ENCODE measurements at regions not wholly inside any gene's neighbourhood (a gene's known extent, or its start where the extent isn't known, plus 50 kb on each side); places are given as distances from the start of the nearest gene placed in this dataset.

DNA sequence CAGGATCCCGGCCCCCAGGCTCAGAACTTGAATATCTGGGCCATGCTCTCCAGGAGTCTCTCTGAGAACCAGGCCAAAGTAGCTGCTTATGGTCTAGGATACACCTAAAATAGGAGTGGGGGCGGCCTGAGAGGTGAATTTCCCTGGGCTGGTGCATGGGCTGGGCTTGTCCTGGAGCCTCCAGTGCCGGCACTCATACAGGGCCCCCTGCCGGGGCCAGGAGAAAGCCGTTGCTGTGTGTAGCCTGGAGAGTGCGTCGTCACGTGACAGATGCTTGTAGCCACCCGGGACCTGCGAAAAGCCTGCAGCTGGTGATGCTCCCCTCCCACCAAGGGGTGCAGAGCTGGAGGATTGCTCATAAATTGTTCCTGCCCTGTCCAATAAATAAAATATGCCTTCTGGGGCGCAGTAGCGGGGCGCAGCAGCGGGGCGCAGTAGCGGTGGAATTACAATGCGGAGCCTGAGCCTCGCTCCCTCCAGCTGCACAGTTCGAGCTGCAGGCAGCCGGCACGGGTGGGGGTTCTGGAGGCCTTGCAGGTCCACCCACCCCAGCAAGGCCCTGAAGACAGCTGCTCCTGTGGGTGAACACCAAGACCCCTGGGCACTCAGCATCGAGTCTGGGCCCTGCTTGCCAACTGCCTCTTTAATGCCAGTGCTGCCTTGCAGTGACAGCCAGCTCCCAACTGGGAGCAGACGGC lies 289.9 kb downstream of the NDUFA10 start:
- no peak for TF ChIP-seq SIN3A (IDR thresholded peaks at IDR 0.05; ENCODE audit: borderline replicate concordance, insufficient read depth, low read length)
- TF ChIP-seq TAF1 (IDR thresholded peaks at IDR 0.05; ENCODE audit: borderline replicate concordance, insufficient read depth, low read length): no peak
- TF ChIP-seq POLR2AphosphoS5 (IDR thresholded peaks at IDR 0.05; ENCODE audit: low read depth, low read length): no peak
- TF ChIP-seq REST (IDR thresholded peaks at IDR 0.05; ENCODE audit: insufficient read depth in 1 of 2, low read depth in 2 of 2, low read length in 2 of 2): no peak
- TF ChIP-seq FOXP2 (optimal IDR thresholded peaks at IDR 0.05; ENCODE audit: borderline replicate concordance, extremely low read depth, extremely low read length, insufficient read depth): no peak

DNA sequence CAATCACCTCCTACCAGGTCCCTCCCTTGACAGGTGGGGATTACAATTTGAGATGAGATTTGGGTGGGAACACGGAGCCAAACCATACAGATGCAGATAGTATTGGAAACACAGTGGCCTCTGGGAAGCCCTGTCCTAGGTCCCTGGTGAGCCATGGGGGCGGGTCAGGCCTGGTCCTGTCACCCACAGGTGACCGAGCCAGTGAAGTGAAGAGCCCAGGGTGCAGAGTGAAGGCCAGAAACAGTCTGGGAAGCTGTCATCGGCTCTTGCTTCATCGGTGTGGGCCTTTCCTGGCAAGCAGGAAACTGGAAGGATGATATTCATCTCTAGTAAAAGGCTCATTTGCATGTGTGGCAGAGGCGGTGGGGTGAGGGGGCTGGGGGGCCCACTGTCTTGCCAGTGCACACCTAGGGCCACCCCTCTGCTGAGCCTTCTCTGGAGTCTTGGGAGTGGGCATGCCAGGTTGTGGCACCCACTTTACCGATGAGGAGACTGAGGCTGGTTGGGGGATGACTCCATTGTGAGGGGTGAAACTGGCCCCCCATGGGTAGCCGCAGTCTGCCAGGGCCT lies 290.6 kb downstream of the NDUFA10 start:
- TF ChIP-seq SIN3A (IDR thresholded peaks at IDR 0.05; ENCODE audit: borderline replicate concordance, insufficient read depth, low read length) (no peak), FOXP2 (optimal IDR thresholded peaks at IDR 0.05; ENCODE audit: borderline replicate concordance, extremely low read depth, extremely low read length, insufficient read depth) (no peak), POLR2AphosphoS5 (IDR thresholded peaks at IDR 0.05; ENCODE audit: low read depth, low read length) (no peak), TAF1 (IDR thresholded peaks at IDR 0.05; ENCODE audit: borderline replicate concordance, insufficient read depth, low read length) (no peak), REST (IDR thresholded peaks at IDR 0.05; ENCODE audit: insufficient read depth in 1 of 2, low read depth in 2 of 2, low read length in 2 of 2) (no peak)

GRCh38 chr2:239732666-239733010 lies 292.5 kb downstream of the NDUFA10 start:
- TF ChIP-seq POLR2AphosphoS5 (IDR thresholded peaks at IDR 0.05; ENCODE audit: low read depth, low read length) (no peak), TAF1 (IDR thresholded peaks at IDR 0.05; ENCODE audit: borderline replicate concordance, insufficient read depth, low read length) (no peak), SIN3A (IDR thresholded peaks at IDR 0.05; ENCODE audit: borderline replicate concordance, insufficient read depth, low read length) (no peak), FOXP2 (optimal IDR thresholded peaks at IDR 0.05; ENCODE audit: borderline replicate concordance, extremely low read depth, extremely low read length, insufficient read depth) (no peak), REST (IDR thresholded peaks at IDR 0.05; ENCODE audit: insufficient read depth in 1 of 2, low read depth in 2 of 2, low read length in 2 of 2) (no peak)

GRCh38 chr2:239731998-239732665 lies 293.0 kb downstream of the NDUFA10 start:
- no peak for TF ChIP-seq TAF1 (IDR thresholded peaks at IDR 0.05; ENCODE audit: borderline replicate concordance, insufficient read depth, low read length)
- TF ChIP-seq REST (IDR thresholded peaks at IDR 0.05; ENCODE audit: insufficient read depth in 1 of 2, low read depth in 2 of 2, low read length in 2 of 2): no peak
- no peak for TF ChIP-seq SIN3A (IDR thresholded peaks at IDR 0.05; ENCODE audit: borderline replicate concordance, insufficient read depth, low read length)
- TF ChIP-seq FOXP2 (optimal IDR thresholded peaks at IDR 0.05; ENCODE audit: borderline replicate concordance, extremely low read depth, extremely low read length, insufficient read depth): no peak
- no peak for TF ChIP-seq POLR2AphosphoS5 (IDR thresholded peaks at IDR 0.05; ENCODE audit: low read depth, low read length)
